Activated CD8-positive, alpha-beta memory T cell treated with anti-CD3 and anti-CD28 coated beads for 1 hour (primary cell): ENCODE measurements at regions not wholly inside any gene's neighbourhood (a gene's known extent, or its start where the extent isn't known, plus 50 kb on each side); places are given as distances from the start of the nearest gene placed in this dataset.
"Not testable (repeated sequence)": the region's sequence is repeated elsewhere in the genome, so short reads cannot be mapped to it uniquely, and the experiment has no call there.

Experiments used
- DNase-seq, 2 donors: peaks; one replicate each; pipeline ENCODE4 v3.0.0-alpha.2; 2020; ENCODE audit warnings: low read depth in 1 of 2; ENCODE audit errors: extremely low read depth in 1 of 2

DNA sequence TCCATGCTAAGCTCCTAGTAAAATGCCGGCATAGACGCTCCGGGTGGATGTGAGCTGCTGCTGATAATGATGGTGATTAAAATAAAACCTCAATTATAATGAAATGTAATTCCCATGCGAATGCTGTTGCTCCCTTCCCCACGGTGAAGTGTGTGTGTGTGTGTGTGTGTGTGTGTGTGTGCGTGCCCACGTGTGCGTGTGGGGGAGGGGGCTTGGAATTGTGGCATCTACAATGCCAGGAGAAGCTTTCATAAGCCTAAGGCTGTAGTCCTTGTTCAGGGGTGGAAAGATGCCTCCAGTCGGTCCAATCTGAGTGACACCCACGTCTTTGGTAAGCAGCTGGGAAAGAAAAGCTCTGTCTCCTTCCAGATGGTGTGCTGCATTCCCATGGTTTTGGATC is 137.9 kb downstream of the CDH26 start:
- DNase-seq = no peak

GRCh38 chr20:60097285-60097684 is 139.1 kb downstream of the CDH26 start:
- DNase-seq = no peak

DNA sequence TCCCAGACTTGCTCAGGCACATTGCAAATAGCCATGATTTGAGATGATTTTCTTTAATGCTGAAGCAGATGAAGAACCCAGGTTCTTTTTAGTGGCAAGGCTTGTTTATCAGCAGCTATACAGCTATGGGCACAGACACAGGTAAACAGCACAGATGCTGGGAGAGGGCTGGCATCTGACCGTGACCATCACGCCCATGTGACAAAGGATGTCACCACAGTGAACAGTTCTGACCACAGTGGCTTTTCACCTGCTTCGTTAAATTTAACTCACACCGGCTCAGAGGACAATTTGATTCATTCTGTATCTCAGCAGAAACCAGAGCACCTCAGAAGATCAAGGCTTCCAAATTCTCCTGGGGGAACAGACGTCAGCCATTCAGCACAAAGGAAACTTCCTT is 142.6 kb downstream of the CDH26 start:
- no peak for DNase-seq

GRCh38 chr20:60101201-60101890 is 143.1 kb downstream of the CDH26 start:
- no peak for DNase-seq

DNA sequence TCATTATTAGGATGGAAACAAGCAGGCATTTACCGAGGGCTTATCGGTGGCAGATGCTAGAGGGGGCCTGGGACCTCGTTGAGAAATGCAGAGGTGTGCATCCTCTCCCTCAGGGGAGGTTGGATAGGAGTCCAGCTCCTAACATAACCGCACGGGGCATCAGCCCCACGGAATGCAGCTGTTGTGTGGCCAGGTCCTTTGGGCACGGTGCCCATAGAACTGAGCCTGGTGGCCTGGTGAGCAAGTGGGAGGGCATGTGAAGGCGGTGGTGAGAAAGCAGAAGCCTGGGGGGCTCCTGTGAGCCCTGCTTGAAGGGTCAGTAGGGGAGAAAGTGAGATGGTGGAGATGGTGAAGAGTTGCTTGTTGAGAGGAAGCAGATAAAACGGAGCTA is 143.7 kb downstream of the CDH26 start:
- no peak for DNase-seq

DNA sequence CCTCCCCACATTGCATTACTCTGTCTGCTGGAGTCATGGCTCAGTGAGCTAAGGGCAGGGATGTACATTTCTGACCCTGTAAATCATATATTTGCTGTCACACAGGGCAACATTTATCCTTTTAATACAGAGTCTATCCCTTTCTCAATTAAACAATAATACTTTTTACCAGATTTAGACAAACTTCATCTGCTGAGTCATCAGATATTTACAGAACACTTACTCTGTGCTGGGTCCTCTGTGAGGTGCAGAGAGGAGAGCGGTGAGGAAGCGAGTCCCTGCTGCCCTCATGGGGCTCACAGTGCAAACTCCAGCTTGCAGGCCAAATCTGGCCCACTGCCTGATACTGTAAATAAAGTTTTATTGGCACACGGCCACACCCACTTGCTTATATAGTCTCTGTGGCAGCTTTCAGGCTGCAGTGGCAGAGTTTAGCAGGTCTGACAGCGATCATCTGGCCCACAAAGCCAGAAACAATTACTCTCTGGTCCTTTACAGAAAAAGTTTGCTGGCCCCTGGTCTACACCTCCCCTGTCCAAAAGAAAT is 144.5 kb downstream of the CDH26 start:
- DNase-seq = no peak

- no peak for DNase-seq
These were observed 147.0 kb downstream of the CDH26 start for GRCh38 chr20:60104993-60105803.

GRCh38 chr20:60106186-60106585 is 148.0 kb downstream of the CDH26 start:
- DNase-seq = not testable (repeated sequence)

GRCh38 chr20:60107621-60108390 is 149.6 kb downstream of the CDH26 start:
- DNase-seq = no peak

GRCh38 chr20:60108397-60108796 is 150.2 kb downstream of the CDH26 start:
- no peak for DNase-seq

DNA sequence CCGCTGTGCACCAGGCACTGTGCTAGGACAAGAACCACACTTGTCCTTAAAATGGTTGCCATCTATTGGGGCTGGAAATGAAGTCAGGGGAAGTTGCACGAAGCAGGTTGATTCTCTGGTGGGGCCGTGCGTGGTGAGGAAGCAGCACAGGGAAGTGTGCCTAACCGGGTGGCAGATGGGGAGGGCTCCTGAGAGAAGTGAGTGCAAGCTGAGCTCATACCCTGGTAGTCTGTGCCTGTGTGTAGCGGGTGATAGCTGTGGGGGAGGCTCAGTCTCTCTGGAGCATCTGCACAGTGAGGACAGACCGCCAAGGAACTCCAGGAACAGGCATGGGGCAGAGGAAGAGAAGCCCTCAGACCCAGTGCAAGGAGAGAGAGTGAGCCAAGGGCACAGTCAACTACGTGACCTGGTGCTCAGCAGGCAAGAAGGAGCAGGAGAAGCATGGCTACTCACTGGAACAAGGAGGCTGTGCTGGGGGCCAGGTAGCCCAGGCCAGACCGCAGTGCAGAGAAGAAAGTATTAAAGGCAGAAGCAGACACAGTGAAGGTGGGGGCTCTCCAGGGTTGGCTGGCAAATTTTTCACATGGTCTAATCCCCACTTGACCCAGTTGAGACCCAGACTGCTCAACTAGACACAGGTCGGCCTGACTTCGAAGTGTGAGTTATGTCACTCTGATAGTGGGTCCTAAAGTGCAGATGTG is 155.0 kb downstream of the CDH26 start:
- no peak for DNase-seq

DNA sequence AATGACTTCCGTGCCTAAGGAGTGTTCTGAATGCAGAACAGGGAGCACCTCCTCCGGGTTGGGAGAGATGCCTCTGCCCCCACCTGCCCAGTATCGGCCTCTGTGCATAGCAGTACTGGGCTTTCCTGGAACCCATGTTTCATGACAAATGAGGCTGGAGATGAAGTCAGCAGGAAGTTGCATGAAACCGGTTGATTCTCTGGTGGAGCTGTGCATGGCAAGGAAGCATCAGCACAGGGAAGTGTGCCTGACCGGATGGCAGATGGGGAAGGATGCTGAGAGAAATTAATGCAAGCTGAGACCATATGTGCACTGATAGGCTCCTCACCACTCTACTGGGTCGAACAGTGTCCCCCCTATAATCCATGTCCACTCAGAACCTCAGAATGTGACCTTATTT is 155.5 kb downstream of the CDH26 start:
- no peak for DNase-seq

- no peak for DNase-seq
These were observed 157.2 kb downstream of the CDH26 start for GRCh38 chr20:60115451-60115850.

- DNase-seq = no peak
These were observed 158.1 kb downstream of the CDH26 start for GRCh38 chr20:60116128-60116909.

DNA sequence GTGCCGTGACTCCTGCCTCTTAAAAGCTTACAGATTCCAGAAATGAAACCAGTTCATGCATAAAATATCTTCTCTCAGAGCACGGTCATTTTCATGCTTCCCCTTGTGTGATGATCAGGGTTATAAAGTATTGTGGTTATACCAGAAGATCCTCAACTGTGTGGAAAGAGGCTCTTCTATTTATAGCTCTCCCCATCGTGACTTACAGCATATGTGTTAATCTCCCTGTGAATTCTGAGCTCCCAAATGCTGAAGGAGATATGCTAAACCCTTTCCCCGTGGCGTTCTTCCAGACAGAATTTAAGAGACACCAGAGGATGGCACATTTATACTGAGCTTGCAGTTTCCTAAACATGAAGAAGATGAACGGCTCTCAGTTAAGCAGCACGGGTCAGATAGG is 158.8 kb downstream of the CDH26 start:
- DNase-seq = no peak

DNA sequence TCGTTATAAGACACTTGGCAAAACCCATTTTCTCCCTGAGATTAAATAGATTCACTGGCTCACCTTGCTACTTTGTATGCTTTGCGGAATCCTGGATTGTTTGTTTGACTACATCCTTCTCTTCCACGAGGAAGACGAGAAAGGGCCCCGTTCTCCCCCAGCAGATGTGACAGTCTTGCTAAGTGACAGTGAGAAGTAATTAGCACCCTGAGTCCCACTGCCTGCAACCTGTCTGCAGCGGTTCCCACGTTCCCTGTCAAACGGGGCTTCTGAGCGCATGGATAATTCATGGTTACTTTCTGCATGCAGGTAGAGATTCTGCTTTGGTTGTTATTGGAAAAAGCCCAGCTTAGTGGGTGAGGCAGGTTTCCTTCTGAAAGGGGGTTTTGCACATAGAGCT is 163.7 kb downstream of the CDH26 start:
- no peak for DNase-seq

DNA sequence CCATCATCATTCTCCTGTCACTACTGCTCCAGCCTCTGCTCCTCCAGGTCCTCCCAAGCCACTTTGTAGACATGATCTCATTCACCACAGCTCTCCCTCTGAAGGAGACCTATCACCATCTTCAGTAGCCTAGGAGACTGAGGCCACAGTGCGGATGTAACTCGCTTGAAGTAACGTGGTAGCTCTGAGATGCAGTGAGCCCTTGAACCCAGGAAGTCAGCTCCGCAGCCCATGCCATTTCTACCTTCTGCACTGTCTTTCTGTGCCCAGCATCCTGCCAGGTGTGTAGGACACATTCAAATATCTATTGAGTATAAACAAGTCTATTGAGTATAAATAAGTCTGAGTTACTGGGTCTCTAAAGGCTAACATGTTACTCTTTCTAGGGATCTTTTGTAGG is 164.4 kb downstream of the CDH26 start:
- no peak for DNase-seq

DNA sequence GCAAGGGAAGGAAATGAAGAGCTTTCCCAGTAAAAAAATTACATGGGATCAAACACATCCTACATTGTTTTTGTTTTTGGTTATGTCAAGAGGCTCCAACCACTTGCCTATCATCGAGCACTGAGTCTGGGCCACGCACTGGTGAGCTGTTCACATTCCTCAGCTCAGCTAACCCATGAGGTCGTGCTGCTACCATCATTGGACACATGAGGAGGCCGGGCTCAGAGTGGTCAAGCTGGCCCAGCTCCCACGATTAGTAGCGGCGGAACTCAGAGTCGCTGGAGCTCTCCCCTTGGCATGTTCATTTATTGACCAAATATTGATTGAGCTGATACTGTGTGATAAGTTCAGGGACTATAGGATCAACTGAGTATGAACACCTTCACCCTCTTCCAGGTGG is 164.9 kb downstream of the CDH26 start:
- DNase-seq = no peak

- no peak for DNase-seq
These were observed 165.4 kb downstream of the CDH26 start for GRCh38 chr20:60123652-60124051.

DNA sequence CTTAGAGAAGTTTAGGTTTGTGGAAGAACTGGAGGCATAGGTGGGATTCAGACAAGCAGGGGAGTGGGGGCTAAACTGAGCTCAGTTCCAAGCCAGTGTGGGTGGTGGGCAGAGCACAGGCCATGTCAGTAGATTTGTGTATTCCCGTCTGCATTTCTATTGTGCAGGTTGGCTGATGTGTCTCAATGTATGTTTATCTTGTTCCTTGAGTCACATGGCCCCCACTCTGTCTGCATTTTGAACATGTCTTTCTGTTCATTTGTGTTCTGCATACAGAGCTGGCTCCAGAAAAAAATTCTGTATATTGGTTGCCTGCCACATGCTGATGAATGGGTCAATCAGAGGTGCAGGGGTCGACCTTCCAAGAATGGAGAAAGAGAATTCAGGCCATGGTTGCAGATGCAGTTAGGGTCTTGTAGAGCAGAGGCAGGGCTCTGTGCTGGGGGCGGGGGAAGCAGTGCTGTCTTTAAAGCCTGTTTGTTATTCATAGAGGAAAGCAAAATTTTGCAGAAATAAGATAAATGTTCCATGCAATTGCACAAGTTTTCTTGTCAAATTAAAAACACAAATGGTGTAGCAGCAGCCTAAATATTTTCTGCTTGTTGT is 166.7 kb downstream of the CDH26 start:
- DNase-seq = no peak
